Osteocyte (in vitro differentiated cells): ENCODE measurements at regions not wholly inside any gene's neighbourhood (a gene's known extent, or its start where the extent isn't known, plus 50 kb on each side); places are given as distances from the start of the nearest gene placed in this dataset.

Experiments used
- DNase-seq: peaks from one replicate; pipeline ENCODE4 v3.0.0; 2021; ENCODE audit warnings: mixed read lengths; ENCODE audit not compliant: unreplicated experiment; ENCODE audit errors: extremely low spot score
- H3K27ac Mint-ChIP-seq: one replicate; pipeline ENCODE4 v1.8.0; 2021; ENCODE audit warnings: mild to moderate bottlenecking, mixed read lengths; ENCODE audit not compliant: unreplicated experiment
- H3K27me3 Mint-ChIP-seq: one replicate; pipeline ENCODE4 v1.8.0; 2021; ENCODE audit warnings: mixed read lengths; ENCODE audit not compliant: unreplicated experiment
- H3K36me3 Mint-ChIP-seq: one replicate; pipeline ENCODE4 v1.8.0; 2021; ENCODE audit warnings: mixed read lengths; ENCODE audit not compliant: unreplicated experiment
- H3K4me1 Mint-ChIP-seq: one replicate; pipeline ENCODE4 v1.8.0; 2021; ENCODE audit warnings: mixed read lengths; ENCODE audit not compliant: unreplicated experiment
- H3K4me3 Mint-ChIP-seq: one replicate; pipeline ENCODE4 v1.8.0; 2021; ENCODE audit warnings: mild to moderate bottlenecking, moderate library complexity, mixed read lengths; ENCODE audit not compliant: unreplicated experiment
- H3K9me3 Mint-ChIP-seq: one replicate; pipeline ENCODE4 v1.8.0; 2021; ENCODE audit warnings: mixed read lengths; ENCODE audit not compliant: unreplicated experiment
- CTCF ChIP-seq: fragments of 200-600 bp; sonication (generic); IDR thresholded peaks from 2 replicates; pipeline ENCODE4 v1.5.0; 2021; ENCODE audit warnings: antibody characterized with exemption, mild to moderate bottlenecking, moderate library complexity

- no peak for TF ChIP-seq CTCF
- H3K4me3 Mint-ChIP-seq: no peak overlapping the region
- peaks cover 5% of the 10 kb centered on the region for H3K9me3 Mint-ChIP-seq
- no peaks in the 10 kb centered on the region for H3K27me3 Mint-ChIP-seq
- DNase-seq: no peak
- peak overlapping the region; percentile 80 for H3K27ac Mint-ChIP-seq
- H3K36me3 Mint-ChIP-seq: no peaks in the 10 kb centered on the region
- peaks cover 45% of the 10 kb centered on the region for H3K4me1 Mint-ChIP-seq
These were observed 355.7 kb downstream of the LTN1 start for GRCh38 chr21:28636752-28637691.

GRCh38 chr21:28635541-28635940 lies 357.1 kb downstream of the LTN1 start:
- Mint-ChIP-seq H3K27ac (no peak overlapping the region), H3K4me3 (no peak overlapping the region), H3K9me3 (peaks cover 5% of the 10 kb centered on the region), H3K27me3 (no peaks in the 10 kb centered on the region), H3K36me3 (no peaks in the 10 kb centered on the region), H3K4me1 (peaks cover 50% of the 10 kb centered on the region)
- DNase-seq: no peak
- TF ChIP-seq CTCF: no peak

- DNase-seq: no peak
- H3K27ac Mint-ChIP-seq: peak overlapping the region; percentile 57
- H3K27me3 Mint-ChIP-seq: no peaks in the 10 kb centered on the region
- H3K36me3 Mint-ChIP-seq: no peaks in the 10 kb centered on the region
- H3K4me1 Mint-ChIP-seq: peaks cover 55% of the 10 kb centered on the region
- H3K9me3 Mint-ChIP-seq: no peaks in the 10 kb centered on the region
- no peak for TF ChIP-seq CTCF
- no peak overlapping the region for H3K4me3 Mint-ChIP-seq
These were observed 358.7 kb downstream of the LTN1 start for GRCh38 chr21:28633839-28634555.

GRCh38 chr21:28632755-28633408 lies 359.8 kb downstream of the LTN1 start:
- Mint-ChIP-seq H3K36me3 (no peaks in the 10 kb centered on the region), H3K4me3 (no peak overlapping the region), H3K27ac (peak overlapping the region; percentile 46), H3K27me3 (no peaks in the 10 kb centered on the region), H3K9me3 (no peaks in the 10 kb centered on the region), H3K4me1 (peaks cover 53% of the 10 kb centered on the region)
- DNase-seq: no peak
- no peak for TF ChIP-seq CTCF
